ENCODE measurements at regions not wholly inside any gene's neighbourhood (a gene's known extent, or its start where the extent isn't known, plus 50 kb on each side); places are given as distances from the start of the nearest gene placed in this dataset.

DNA sequence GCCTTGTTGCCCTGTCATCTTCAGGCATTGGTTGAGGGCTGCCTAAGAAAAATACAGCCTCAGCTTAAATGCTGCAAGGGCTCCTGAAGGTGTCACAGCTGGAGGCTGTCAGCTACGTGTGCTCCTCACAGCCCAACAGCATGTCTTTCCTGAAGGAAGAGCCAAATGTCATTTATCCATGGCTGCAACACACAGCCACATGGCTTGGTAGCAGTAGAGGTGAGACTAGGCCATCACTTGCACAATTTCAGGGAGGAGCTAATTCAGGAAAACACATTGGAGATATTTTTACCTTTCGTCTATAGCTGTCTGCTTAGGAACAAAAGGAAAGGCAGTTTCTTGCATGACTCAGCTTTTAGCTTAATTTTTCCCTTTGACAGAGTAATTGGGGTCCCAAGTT lies 260.7 kb downstream of the SYK start:
- no peaks in the 10 kb centered on the region for H3K36me3 ChIP-seq (ENCODE audit: control insufficient read depth, insufficient read depth, low read length)
- POLR2A ChIA-PET, result no interaction called here
- no peak overlapping the region for H3K27ac ChIP-seq (ENCODE audit: low read length)
- ATAC-seq (no peak), DNase-seq (ENCODE audit: low read depth, low spot score) (no peak)
- H3K27me3 ChIP-seq (ENCODE audit: control insufficient read depth, insufficient read depth, low read length), result no peaks in the 10 kb centered on the region
- TF ChIP-seq POLR2AphosphoS5 (IDR thresholded peaks at IDR 0.05; ENCODE audit: low read depth, low read length) (no peak), TCF7L2 (IDR thresholded peaks at IDR 0.05; ENCODE audit: low read depth, low read length) (no peak), SIN3A (IDR thresholded peaks at IDR 0.05; ENCODE audit: borderline replicate concordance, insufficient read depth, low read depth, low read length) (no peak)
- TF ChIP-seq, protein P1, sequence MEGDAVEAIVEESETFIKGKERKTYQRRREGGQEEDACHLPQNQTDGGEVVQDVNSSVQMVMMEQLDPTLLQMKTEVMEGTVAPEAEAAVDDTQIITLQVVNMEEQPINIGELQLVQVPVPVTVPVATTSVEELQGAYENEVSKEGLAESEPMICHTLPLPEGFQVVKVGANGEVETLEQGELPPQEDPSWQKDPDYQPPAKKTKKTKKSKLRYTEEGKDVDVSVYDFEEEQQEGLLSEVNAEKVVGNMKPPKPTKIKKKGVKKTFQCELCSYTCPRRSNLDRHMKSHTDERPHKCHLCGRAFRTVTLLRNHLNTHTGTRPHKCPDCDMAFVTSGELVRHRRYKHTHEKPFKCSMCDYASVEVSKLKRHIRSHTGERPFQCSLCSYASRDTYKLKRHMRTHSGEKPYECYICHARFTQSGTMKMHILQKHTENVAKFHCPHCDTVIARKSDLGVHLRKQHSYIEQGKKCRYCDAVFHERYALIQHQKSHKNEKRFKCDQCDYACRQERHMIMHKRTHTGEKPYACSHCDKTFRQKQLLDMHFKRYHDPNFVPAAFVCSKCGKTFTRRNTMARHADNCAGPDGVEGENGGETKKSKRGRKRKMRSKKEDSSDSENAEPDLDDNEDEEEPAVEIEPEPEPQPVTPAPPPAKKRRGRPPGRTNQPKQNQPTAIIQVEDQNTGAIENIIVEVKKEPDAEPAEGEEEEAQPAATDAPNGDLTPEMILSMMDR (IDR thresholded peaks at IDR 0.05), result no peak
- TF ChIP-seq, protein P2, sequence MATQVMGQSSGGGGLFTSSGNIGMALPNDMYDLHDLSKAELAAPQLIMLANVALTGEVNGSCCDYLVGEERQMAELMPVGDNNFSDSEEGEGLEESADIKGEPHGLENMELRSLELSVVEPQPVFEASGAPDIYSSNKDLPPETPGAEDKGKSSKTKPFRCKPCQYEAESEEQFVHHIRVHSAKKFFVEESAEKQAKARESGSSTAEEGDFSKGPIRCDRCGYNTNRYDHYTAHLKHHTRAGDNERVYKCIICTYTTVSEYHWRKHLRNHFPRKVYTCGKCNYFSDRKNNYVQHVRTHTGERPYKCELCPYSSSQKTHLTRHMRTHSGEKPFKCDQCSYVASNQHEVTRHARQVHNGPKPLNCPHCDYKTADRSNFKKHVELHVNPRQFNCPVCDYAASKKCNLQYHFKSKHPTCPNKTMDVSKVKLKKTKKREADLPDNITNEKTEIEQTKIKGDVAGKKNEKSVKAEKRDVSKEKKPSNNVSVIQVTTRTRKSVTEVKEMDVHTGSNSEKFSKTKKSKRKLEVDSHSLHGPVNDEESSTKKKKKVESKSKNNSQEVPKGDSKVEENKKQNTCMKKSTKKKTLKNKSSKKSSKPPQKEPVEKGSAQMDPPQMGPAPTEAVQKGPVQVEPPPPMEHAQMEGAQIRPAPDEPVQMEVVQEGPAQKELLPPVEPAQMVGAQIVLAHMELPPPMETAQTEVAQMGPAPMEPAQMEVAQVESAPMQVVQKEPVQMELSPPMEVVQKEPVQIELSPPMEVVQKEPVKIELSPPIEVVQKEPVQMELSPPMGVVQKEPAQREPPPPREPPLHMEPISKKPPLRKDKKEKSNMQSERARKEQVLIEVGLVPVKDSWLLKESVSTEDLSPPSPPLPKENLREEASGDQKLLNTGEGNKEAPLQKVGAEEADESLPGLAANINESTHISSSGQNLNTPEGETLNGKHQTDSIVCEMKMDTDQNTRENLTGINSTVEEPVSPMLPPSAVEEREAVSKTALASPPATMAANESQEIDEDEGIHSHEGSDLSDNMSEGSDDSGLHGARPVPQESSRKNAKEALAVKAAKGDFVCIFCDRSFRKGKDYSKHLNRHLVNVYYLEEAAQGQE (IDR thresholded peaks at IDR 0.05; ENCODE audit: insufficient read depth in 1 of 2, low read depth in 2 of 2, low read length in 1 of 2), result no peak
- no TSS peak for BruUV-seq (replicated peaks)
- no peak overlapping the region for H3K4me3 ChIP-seq (ENCODE audit: low read depth in 2 of 2, low read length in 2 of 2)
- no peaks in the 10 kb centered on the region for H3K4me1 ChIP-seq (ENCODE audit: control insufficient read depth, insufficient read depth, low read length)
- H3K9me3 ChIP-seq (ENCODE audit: control insufficient read depth, insufficient read depth, low read depth, low read length), result no peaks in the 10 kb centered on the region
- CTCF ChIA-PET, result no interaction called here
- intact Hi-C loops (cut with micrococcal nuclease; ENCODE audit: unreplicated experiment) (no loop called here), in situ Hi-C loops (cut with HindIII; ENCODE audit: low pct_unique_long_range_greater_than_20kb, low sequenced_read_pairs) (no loop called here)

DNA sequence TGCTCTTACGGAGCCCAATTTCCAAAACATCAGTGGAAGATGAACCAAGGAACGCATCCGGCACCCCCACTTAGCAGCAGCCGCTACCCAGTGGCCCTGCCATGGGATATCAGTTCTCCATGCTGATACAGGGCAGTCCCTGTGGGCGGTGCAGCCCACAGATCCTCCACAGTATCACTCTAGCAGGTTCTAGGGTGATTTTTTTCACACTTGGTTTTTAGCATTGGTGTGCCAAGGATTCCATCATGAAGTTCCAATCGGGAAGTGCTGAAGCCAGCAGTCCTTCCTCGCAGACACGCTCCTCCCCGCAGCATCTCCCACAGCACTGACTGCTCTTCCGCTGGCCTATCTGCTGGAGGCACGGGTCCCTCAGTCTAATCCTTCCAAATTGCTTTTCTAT lies 261.9 kb downstream of the SYK start:
- BruUV-seq (replicated peaks), result no TSS peak
- Histone ChIP-seq H3K27ac (ENCODE audit: low read length) (no peak overlapping the region), H3K4me1 (ENCODE audit: control insufficient read depth, insufficient read depth, low read length) (no peaks in the 10 kb centered on the region), H3K9me3 (ENCODE audit: control insufficient read depth, insufficient read depth, low read depth, low read length) (no peaks in the 10 kb centered on the region), H3K27me3 (ENCODE audit: control insufficient read depth, insufficient read depth, low read length) (no peaks in the 10 kb centered on the region), H3K4me3 (ENCODE audit: low read depth in 2 of 2, low read length in 2 of 2) (no peak overlapping the region), H3K36me3 (ENCODE audit: control insufficient read depth, insufficient read depth, low read length) (no peaks in the 10 kb centered on the region)
- in situ Hi-C loops (cut with HindIII; ENCODE audit: low pct_unique_long_range_greater_than_20kb, low sequenced_read_pairs) (no loop called here), intact Hi-C loops (cut with micrococcal nuclease; ENCODE audit: unreplicated experiment) (no loop called here)
- ChIA-PET POLR2A (no interaction called here), CTCF (no interaction called here)
- TF ChIP-seq SIN3A (IDR thresholded peaks at IDR 0.05; ENCODE audit: borderline replicate concordance, insufficient read depth, low read depth, low read length), result no peak
- no peak for TF ChIP-seq TCF7L2 (IDR thresholded peaks at IDR 0.05; ENCODE audit: low read depth, low read length)
- TF ChIP-seq POLR2AphosphoS5 (IDR thresholded peaks at IDR 0.05; ENCODE audit: low read depth, low read length), result no peak
- TF ChIP-seq, protein P2 (IDR thresholded peaks at IDR 0.05; ENCODE audit: insufficient read depth in 1 of 2, low read depth in 2 of 2, low read length in 1 of 2), result no peak
- TF ChIP-seq, protein P1 (IDR thresholded peaks at IDR 0.05), result no peak
- DNase-seq (ENCODE audit: low read depth, low spot score) (no peak), ATAC-seq (no peak)
